Right hindlimb (tissue), 1 donor: ENCODE measurements at regions not wholly inside any gene's neighbourhood (a gene's known extent, or its start where the extent isn't known, plus 50 kb on each side); places are given as distances from the start of the nearest gene placed in this dataset.
"Not testable (repeated sequence)": the region's sequence is repeated elsewhere in the genome, so short reads cannot be mapped to it uniquely, and the experiment has no call there.

Experiments used
- DNase-seq: peaks from one replicate; pipeline ENCODE4 v3.0.0-alpha.2; 2018

DNA sequence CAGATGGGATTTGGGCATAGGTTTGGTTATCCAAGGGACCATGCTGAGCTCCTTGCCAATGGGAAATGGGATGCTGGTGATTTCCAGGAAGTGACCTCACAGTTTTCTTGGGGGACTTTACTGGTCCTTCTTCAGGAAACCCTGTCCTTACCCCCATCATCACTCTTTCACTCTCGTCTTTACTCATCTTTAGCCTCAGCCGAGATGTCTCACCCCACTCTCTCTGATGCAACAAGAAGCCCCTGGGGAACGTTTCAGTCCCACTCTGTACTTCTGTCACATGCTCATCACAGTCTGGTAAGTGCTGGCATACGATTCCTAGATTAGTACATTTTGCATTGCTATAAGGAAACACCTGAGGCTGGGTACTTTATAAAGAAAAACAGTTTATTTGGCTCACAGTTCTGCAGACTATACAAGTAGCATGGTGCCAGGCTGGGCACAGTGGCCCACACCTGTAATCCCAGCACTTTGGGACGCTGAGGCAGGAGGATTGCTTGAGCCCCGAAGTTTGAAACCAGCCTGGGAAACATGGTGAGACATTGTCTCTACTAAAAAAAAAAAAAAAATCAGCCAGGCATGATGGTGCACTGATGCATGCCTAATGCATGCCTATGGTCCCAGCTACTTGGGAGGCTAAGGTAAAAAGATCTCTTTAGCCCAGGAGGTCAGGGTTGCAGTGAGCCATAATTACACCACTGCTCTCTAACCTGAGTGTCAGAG is 63.5 kb upstream of the VKORC1L1 start:
- DNase-seq, result no peak

DNA sequence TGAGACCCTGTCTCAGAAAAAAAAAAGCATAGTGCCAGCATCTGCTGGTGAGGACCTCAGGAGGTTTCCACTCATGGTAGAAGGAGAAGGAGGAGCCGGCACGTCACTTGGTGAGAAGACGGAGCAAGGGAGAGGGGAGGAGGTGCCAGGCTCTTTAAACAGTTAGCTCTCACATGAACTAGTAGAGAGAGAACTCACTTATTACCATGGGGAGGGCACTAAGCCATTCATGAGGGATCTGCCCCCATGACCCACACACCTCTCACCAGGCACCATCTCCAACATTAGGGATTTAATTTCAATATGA is 62.9 kb upstream of the VKORC1L1 start:
- no peak for DNase-seq

DNA sequence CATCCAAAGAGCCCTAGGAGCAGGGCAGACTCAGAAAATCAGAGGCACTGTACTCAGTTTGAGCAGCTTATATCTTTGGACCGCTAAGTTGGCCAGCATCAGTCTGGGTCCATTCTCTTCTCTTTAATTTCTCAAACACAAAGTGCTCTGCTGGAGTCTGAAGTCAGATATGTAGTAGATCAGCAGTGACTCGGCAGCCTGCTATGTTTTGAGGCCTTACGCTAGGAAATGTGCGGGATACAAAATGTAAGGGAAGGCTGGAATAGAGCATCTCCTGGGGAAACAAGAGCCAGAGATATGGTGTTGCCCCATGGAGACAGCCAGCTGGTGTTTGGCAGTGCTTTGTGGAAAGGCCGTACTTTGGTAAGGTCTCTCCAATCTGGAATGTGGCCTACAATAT is 60.6 kb upstream of the VKORC1L1 start:
- DNase-seq, result no peak

DNA sequence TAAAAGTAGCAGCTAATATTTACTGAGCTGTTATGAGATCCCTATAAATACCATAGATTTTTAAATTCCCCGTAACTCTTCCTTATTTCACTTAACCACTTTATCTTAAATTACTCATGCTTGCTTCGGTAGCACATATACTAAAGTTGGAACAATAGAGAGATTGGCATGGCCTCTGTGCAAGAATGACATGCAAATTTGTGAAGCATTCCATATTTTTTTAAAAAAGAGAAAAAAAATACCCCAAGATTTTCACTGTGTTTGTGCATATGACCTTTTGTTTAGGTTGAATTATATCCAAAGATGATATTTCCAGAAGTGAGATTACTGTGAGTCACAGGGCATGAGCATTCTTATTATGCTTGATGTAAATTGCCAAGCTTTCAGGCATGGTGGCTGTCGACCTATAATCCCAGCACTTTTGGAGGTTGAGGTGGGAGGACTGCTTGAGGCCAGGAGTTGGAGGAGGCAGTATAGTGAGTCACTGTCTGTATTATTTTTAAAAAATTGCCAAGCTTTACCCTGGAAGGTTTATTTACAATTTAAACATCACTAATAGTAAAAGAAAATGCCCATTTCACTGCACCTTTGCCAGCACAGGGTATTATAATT is 58.2 kb upstream of the VKORC1L1 start:
- not testable (repeated sequence) for DNase-seq

DNA sequence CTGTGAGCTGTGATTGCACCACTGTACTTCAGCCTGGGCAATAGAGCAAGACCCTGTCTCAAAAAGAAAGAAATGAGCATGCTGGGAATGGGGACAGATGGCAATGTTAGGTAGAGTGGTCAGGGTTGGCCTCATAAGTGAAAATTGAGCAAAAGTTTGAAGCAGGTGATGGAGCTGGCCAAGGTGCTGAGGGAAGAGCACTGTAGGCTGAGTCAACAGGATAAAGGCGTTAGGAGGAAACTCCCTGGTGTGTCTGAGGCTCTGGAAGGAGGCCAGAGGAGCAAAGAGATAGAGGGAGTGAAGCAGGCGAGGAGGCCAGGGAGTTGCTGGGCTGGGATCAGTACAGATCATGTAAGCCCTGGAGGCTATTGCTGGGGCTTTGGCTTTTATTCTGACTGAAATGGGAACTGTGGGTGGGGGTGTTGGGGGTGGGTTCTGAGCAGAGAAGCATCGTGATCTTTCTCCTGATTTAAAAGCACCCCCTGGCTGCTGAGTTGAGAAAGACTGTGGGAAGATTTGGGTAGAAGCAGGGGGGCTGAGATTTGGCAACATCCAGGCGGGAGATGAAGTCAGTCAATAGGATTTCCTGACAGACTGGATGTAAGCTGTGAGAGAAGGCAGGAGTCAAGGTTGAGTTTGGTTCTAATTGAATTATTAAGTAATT is 52.5 kb upstream of the VKORC1L1 start:
- DNase-seq, result no peak
